HG03097 (cell line): ENCODE measurements at regions not wholly inside any gene's neighbourhood (a gene's known extent, or its start where the extent isn't known, plus 50 kb on each side); places are given as distances from the start of the nearest gene placed in this dataset.

ENCODE experiments used
- ATAC-seq: cut with Tn5 transposase; IDR thresholded peaks from one replicate; pipeline ENCODE4 v1.9.1; 2021; ENCODE audit not compliant: unreplicated experiment, low FRiP score

DNA sequence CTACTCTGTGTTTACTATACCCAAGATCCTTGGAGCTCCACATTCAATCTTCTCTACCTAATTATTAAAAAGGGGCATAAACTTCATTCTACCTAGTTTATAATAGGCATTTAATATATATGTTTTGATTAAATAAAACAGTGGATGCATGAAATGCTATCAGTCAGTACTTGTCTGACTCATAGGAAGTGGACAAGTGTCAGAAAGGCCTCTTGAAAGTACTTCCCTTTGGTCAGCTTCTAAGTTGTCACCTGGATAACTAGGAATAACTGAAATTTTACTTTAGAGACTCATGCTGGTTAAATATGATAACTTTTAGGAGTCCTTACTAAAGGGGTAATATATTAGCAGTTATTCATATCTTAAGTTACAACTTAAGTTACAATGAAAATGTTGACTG lies 329.8 kb downstream of the KLF5 start:
- no peak for ATAC-seq

- ATAC-seq: no peak
Observed at GRCh38 chr13:73387318-73387717, 328.5 kb downstream of the KLF5 start.

DNA sequence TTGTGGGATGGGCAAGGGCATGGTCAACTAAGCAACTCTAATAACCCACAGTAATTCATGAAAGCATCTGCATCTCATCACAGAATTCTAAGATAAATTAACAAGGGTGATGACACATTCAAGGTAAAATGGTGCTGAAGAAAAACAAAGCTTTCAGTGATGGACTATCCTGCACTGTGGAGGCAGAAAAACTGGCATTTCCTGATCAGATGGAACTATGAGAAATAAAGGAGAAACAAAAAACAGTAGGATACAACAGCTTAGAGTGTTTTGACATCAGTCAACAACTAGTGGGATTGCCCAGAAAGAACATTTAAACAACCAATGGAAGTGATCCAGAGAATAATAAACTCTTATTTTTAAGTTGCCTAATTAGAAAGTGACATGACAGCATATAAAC lies 327.0 kb downstream of the KLF5 start:
- no peak for ATAC-seq

- no peak for ATAC-seq
Observed at GRCh38 chr13:73372666-73373627, 314.1 kb downstream of the KLF5 start.

DNA sequence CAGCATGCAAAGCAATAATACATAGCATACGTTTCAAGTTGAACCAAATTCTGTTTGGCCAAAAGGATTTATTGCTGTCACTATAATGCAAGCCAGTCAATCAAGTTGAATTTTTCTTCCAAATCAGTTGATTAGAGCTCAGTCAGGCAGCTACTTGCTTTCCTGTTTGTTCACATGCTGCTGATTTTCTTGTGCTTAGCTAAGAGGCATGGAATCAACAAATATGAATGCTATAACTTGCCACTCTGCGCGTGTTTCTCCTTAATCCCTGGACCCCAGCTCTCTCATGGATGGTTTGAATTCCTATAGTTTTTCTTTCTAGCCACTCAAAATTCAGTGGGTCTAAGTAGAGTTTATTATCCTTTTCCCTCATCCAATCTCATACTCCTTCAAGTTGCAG lies 311.3 kb downstream of the KLF5 start:
- ATAC-seq: no peak

- ATAC-seq: no peak
Observed at GRCh38 chr13:73369095-73369494, 310.3 kb downstream of the KLF5 start.

GRCh38 chr13:73368608-73369007 lies 309.8 kb downstream of the KLF5 start:
- ATAC-seq: no peak

DNA sequence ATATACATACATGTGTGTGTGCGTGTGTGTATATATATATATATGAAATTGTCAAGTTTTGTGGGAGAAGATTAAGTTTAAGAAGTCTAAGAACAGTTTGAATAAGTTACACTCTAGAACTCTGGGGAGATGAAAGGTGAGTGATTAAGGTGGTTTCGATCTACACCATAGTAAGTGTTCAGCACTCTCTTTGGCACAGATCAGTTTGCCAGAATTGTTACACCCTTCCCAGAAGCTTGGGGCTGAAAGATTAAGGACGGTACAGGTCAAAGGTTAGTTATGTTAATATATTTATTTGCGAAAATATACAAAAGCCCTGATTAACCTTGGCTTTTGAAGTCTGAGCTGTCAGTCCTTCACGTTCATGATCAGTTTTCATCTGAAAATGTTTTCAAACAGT lies 309.1 kb downstream of the KLF5 start:
- ATAC-seq: no peak

DNA sequence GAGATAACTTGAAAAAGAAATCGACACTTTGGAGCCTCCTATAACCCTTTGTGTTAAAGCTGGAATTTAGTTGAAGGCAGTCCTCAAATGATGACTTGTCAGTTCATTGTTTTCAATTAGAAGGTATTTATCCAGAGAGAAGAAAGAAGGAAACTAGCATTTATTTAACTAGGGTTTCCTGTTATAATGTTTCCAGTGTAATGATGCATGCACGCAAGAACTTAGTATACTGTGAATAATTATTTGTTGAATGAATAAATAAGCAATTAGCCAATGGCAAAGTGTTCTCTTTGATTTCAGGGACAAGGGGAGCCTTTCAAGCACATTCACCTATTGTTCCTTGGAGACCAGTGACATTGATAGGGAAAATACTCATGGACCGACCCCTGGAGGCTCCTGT lies 307.4 kb downstream of the KLF5 start:
- ATAC-seq: no peak

DNA sequence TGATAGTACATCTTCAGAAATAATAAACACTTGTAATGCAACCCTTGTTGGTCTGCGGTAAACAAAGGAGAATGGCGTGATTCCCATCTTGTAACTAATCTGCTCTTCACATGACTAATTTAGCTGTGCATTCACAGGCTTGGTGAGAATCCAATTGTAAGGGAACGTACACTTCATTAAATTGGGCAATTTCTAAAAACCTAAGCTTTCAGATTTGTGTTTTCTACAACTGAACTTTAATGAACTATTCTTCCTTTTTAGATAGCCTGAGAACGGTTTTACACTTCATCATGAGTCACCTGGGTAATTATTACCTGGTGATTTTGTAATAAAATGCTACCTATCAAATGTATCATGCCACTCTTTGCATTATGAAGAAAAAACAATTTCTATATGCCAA lies 306.9 kb downstream of the KLF5 start:
- no peak for ATAC-seq

- no peak for ATAC-seq
Observed at GRCh38 chr13:73365252-73365651, 306.4 kb downstream of the KLF5 start.

- no peak for ATAC-seq
Observed at GRCh38 chr13:73364736-73365135, 305.9 kb downstream of the KLF5 start.

DNA sequence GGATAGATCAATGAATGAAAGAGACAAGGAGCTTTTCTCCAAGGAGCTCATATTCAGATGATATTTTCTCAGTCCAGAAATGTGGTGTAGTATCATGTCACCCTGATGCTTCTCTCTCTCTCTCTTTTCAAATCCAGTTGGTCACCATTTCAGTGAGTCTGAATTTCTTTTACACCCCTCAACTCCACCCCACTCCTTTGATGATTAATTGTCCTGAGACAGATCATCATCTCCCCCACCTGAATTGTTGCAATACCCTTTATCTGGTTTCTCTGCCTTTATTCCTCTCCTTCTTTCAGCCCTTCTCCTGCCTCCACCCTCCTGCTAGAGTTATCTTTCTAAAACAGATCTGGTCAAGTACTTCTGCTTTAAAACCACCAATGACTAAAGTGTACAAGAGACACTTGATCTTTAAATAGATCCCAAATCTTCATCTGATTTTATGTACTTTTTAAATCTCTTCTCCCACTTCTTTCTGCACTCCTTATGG lies 299.8 kb downstream of the KLF5 start:
- no peak for ATAC-seq

DNA sequence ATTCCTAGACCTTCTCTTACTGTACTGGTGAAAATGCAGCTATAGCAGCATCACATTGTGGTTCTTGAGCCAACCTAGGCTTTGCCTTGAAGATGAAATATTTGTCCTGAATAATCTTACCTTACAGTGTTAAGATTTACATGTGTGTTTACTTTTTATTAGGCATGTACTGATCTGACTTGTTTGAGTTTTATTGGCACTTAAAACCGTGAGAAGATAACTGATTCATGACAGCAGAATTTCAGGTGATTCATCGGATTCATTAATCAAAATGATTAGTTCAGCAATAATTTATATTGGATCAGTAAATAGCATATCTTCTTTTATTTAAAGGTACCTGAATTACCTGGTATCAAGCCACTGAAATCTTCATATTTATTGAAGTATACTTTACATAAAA lies 296.3 kb downstream of the KLF5 start:
- no peak for ATAC-seq

GRCh38 chr13:73351730-73352129 lies 292.9 kb downstream of the KLF5 start:
- ATAC-seq: no peak

- no peak for ATAC-seq
Observed at GRCh38 chr13:73341748-73342147, 282.9 kb downstream of the KLF5 start.

- no peak for ATAC-seq
Observed at GRCh38 chr13:73340069-73340468, 281.3 kb downstream of the KLF5 start.

DNA sequence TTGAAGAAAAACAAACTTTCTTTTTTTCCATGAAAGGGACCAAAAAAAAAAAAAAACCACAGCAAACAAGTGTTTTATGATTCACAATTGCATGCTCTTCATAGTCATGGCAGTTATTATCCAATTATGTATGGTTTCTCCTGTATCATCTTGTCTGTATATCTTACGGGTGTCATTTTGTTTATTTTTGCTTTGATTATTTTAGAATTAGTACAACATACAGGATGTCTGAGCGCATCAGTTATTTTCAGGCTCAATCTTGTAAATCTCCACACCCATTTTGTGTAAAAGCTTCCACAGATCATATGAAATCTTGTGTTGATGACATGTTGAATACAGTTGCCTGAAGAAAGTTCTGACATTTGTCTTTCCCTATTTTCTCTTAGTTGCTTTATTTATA lies 280.3 kb downstream of the KLF5 start:
- no peak for ATAC-seq

- ATAC-seq: no peak
Observed at GRCh38 chr13:73338389-73338788, 279.6 kb downstream of the KLF5 start.

DNA sequence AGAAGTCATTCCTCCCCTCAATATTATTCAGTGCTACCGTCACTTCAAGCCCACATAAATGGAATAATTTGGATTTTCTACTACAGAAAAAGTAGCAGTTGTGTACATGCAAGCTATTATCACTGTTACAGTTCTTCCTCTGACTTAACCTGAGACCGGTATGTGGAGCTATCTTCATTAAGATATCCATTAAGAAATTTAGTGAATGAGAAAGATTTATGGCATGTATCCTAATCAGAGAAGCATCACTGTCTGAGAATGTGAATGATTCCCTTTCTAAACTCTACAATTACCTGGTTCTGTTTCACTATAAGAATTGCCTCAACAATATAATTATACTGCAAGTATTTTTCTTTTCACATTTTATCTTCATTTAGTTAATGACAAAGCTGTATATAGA lies 278.7 kb downstream of the KLF5 start:
- ATAC-seq: no peak

GRCh38 chr13:73336773-73337172 lies 278.0 kb downstream of the KLF5 start:
- no peak for ATAC-seq

DNA sequence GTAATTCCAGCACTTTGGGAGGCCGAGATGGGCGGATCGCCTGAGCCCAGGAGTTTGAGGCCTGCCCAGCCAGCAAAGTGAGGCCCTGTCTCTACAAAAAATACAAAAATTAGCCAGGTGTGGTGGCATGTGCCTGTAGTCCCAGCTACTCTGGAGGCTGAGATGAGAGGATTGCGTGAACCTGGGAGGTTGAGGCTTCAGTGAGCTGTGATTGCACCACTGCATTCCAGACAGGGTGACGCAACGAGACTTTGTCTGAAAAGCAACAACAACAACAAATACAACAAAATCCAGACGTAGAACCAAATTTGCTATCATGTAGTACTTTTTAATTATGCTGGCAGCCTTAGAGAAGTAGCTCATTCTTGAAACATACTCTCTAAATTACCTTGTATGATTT lies 277.1 kb downstream of the KLF5 start:
- no peak for ATAC-seq
